ENCODE measurements at regions not wholly inside any gene's neighbourhood (a gene's known extent, or its start where the extent isn't known, plus 50 kb on each side); places are given as distances from the start of the nearest gene placed in this dataset.

DNA sequence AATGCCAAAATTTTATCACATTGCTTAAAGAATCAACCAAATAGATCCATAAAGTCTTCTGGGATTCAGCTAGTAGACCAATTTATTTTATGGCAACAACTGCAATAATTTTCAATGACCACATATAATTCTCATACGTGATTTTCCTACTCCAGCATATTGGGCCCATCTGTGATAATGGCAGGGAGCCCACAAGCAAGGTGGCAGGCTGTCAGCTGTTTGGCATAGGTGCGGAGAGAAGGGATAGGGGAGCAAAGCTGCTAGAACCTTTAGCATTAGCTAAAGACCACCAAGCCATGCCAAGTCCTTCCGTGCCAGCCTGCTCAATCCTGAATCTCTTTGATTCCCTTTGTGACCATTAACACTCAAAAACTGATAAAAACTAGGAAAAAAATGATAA, 721.2 kb downstream of the XPNPEP1 start:
- no CpG with 5 or more reads among the region's 3 CpGs for WGBS (ENCODE audit: insufficient coverage)
- peak in 2 of 6 donors; percentile 75 to 78 for DNase-seq (ENCODE audit: low read depth in 4 of 6, low spot score in 6 of 6)
- Histone ChIP-seq H3K27me3 (ENCODE audit: control insufficient read depth, insufficient read depth, low read length) (no peaks in the 10 kb centered on the region), H3K36me3 (ENCODE audit: control insufficient read depth, insufficient read depth, low read length) (no peaks in the 10 kb centered on the region), H3K27ac (ENCODE audit: low read depth, low read length) (no peak overlapping the region), H3K9me3 (ENCODE audit: control insufficient read depth, insufficient read depth, low read length) (no peaks in the 10 kb centered on the region), H3K4me1 (ENCODE audit: control insufficient read depth, insufficient read depth, low read length) (no peaks in the 10 kb centered on the region), H3K4me3 (ENCODE audit: low read depth, low read length) (no peak overlapping the region)

DNA sequence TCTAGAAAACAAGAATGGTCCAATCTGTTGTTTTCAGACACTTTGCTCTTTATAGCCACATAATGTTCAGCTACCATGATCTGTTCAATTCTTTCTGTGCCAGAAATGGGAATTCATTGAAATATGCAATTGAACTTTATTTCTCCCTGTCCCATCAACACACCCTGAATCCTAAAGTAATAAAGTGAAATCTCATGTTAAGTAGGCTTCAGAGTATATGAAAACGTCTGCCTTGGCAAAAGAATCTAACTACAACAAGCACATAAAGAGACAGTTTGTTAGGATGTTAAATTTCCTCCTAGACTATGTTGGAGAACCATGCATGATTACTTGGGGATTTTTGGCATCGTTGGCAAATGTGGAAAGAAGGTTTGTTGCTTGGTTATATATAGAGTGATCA, 722.7 kb downstream of the XPNPEP1 start:
- Histone ChIP-seq H3K4me3 (ENCODE audit: low read depth, low read length) (no peak overlapping the region), H3K27me3 (ENCODE audit: control insufficient read depth, insufficient read depth, low read length) (no peaks in the 10 kb centered on the region), H3K36me3 (ENCODE audit: control insufficient read depth, insufficient read depth, low read length) (no peaks in the 10 kb centered on the region), H3K27ac (ENCODE audit: low read depth, low read length) (no peak overlapping the region), H3K9me3 (ENCODE audit: control insufficient read depth, insufficient read depth, low read length) (no peaks in the 10 kb centered on the region), H3K4me1 (ENCODE audit: control insufficient read depth, insufficient read depth, low read length) (no peaks in the 10 kb centered on the region)
- no CpG with 5 or more reads among the region's 2 CpGs for WGBS (ENCODE audit: insufficient coverage)
- DNase-seq (ENCODE audit: low read depth in 4 of 6, low spot score in 6 of 6): peak in 2 of 6 donors; percentile 75 to 86

DNA sequence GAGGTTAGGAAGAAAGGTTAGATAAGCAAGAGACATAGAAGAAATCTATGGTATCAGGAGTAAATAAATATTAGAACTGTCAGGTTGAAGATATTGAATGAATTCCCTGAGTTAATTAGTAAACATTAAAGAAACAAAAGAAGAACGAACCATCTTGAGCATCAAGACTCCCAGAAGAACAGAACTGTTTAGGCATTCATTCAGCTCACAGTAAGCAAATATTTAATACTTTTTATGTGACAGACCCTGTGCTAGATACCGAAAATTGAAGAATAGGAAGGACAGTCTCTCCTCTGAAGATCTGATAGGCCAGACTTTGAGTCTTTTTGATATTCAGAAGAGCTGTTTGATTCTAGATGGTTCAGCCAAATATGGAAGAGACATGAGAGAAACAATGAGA, 731.5 kb downstream of the XPNPEP1 start:
- Histone ChIP-seq H3K9me3 (ENCODE audit: control insufficient read depth, insufficient read depth, low read length) (peaks cover 13% of the 10 kb centered on the region), H3K27me3 (ENCODE audit: control insufficient read depth, insufficient read depth, low read length) (no peaks in the 10 kb centered on the region), H3K4me3 (ENCODE audit: low read depth, low read length) (no peak overlapping the region), H3K4me1 (ENCODE audit: control insufficient read depth, insufficient read depth, low read length) (no peaks in the 10 kb centered on the region), H3K36me3 (ENCODE audit: control insufficient read depth, insufficient read depth, low read length) (no peaks in the 10 kb centered on the region), H3K27ac (ENCODE audit: low read depth, low read length) (no peak overlapping the region)
- no peak for DNase-seq (ENCODE audit: low read depth in 4 of 6, low spot score in 6 of 6)
- 83% methylated on average over 1 of the region's 2 CpGs for WGBS (ENCODE audit: insufficient coverage)

DNA sequence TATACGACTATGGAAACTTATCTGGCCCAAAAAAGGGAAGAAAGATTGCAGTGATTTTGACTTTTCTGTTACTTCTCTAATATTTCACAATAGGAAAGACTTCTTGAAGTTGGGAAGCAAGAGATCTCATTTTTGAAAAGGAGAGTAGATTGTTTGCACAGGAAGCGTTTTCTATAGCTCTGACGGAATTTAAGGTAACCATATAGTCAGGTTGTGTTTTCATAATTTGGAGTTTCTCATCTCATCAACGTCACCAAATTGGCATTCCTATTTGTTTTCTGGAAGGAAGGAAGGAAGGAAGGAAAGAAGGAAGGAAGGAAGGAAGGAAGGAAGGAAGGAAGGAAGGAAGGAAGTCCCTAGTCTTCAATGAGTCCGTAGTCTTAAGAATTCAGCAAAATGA, 732.0 kb downstream of the XPNPEP1 start:
- Histone ChIP-seq H3K4me1 (ENCODE audit: control insufficient read depth, insufficient read depth, low read length) (no peaks in the 10 kb centered on the region), H3K4me3 (ENCODE audit: low read depth, low read length) (no peak overlapping the region), H3K27ac (ENCODE audit: low read depth, low read length) (no peak overlapping the region), H3K36me3 (ENCODE audit: control insufficient read depth, insufficient read depth, low read length) (no peaks in the 10 kb centered on the region), H3K9me3 (ENCODE audit: control insufficient read depth, insufficient read depth, low read length) (peaks cover 13% of the 10 kb centered on the region), H3K27me3 (ENCODE audit: control insufficient read depth, insufficient read depth, low read length) (no peaks in the 10 kb centered on the region)
- no CpG with 5 or more reads among the region's 5 CpGs for WGBS (ENCODE audit: insufficient coverage)
- DNase-seq (ENCODE audit: low read depth in 4 of 6, low spot score in 6 of 6): no peak

DNA sequence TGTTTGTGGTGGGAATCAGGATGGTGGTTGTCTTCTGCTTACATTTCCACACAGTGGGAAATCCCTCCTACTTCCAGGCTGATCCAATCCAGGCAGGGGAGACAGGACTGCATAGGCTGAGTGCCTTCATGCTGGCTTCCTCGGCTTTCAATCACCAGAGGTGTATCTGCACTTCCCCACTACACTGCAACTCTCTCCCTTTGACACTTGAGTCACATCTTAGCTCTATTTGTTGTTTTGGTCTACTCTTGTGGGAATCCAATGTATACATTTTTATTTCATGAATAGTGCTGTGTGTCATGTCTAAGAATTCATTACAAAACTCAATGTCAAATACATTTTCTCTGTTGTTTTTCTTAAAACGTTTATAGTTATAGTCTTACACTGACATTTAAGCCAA, 735.6 kb downstream of the XPNPEP1 start:
- Histone ChIP-seq H3K9me3 (ENCODE audit: control insufficient read depth, insufficient read depth, low read length) (peaks cover 18% of the 10 kb centered on the region), H3K4me3 (ENCODE audit: low read depth, low read length) (no peak overlapping the region), H3K4me1 (ENCODE audit: control insufficient read depth, insufficient read depth, low read length) (no peaks in the 10 kb centered on the region), H3K27ac (ENCODE audit: low read depth, low read length) (no peak overlapping the region), H3K27me3 (ENCODE audit: control insufficient read depth, insufficient read depth, low read length) (no peaks in the 10 kb centered on the region), H3K36me3 (ENCODE audit: control insufficient read depth, insufficient read depth, low read length) (no peaks in the 10 kb centered on the region)
- no peak for DNase-seq (ENCODE audit: low read depth in 4 of 6, low spot score in 6 of 6)
- no CpG with 5 or more reads among the region's 2 CpGs for WGBS (ENCODE audit: insufficient coverage)

DNA sequence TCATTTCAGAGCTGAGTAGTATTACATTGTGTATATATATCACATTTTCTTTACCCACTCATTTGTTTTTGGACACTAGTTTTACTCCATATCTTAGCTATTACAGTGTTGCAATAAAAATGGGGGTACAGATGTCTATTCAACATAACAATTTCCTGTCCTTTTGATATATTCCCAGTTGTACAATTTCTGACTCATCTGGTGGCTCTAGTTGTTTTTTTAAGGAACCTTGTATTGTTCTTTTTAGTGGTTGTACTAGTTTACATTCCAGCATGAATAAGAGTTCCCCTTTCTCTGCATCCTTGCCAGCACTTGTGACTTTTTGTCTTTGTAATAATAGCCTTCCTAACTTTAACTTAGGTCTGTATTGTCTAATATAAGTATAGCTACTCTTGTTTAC, 739.9 kb downstream of the XPNPEP1 start:
- H3K4me3 ChIP-seq (ENCODE audit: low read depth, low read length): no peak overlapping the region

DNA sequence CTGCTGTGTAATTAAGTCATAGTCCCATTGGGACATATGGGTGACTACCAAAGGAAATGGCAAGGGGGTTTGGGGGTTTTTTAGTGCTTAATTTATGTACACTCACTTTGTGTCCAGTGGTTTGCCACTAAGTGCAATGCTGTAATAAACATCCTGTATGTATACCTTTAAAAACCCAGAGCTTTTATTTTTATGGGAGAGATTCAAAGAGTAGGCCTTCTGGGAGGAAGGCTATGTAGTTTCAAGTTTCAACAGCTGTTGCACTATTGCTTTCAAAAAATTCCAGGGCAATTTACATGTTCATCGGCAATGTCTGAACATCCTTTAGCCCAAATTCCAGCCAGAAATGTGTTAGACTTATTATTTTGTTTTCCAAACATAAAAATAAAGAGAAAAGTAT, 744.7 kb downstream of the XPNPEP1 start:
- H3K9me3 ChIP-seq (ENCODE audit: control insufficient read depth, insufficient read depth, low read length): no peaks in the 10 kb centered on the region

More for the DNA sequence above, 739.9 kb downstream of the XPNPEP1 start:
- no peaks in the 10 kb centered on the region for H3K36me3 ChIP-seq (ENCODE audit: control insufficient read depth, insufficient read depth, low read length)
- H3K27ac ChIP-seq (ENCODE audit: low read depth, low read length): no peak overlapping the region
- H3K4me1 ChIP-seq (ENCODE audit: control insufficient read depth, insufficient read depth, low read length): no peaks in the 10 kb centered on the region
- no peaks in the 10 kb centered on the region for H3K27me3 ChIP-seq (ENCODE audit: control insufficient read depth, insufficient read depth, low read length)
- DNase-seq (ENCODE audit: low read depth in 4 of 6, low spot score in 6 of 6): no peak
- peaks cover 7% of the 10 kb centered on the region for H3K9me3 ChIP-seq (ENCODE audit: control insufficient read depth, insufficient read depth, low read length)

DNA sequence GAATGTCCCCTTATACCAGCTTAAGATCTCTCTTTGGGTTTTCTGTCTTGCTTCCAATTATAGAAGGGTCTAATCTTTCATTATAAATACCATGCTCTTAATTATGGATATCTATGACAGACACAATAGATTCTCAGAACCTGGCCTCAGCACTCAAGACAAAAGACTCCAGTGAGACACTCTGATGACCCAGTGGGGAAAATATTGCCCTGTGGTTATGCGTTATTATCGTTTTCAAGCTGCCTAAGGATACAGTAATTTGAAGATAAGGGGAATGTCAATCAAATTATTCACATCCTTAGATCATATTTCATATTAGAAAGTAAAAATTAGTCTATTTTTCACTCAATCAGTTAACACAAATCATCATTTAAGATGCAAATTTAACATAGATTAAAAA, 748.8 kb downstream of the XPNPEP1 start:
- H3K27me3 ChIP-seq (ENCODE audit: control insufficient read depth, insufficient read depth, low read length): no peaks in the 10 kb centered on the region
- no peaks in the 10 kb centered on the region for H3K36me3 ChIP-seq (ENCODE audit: control insufficient read depth, insufficient read depth, low read length)
- no peaks in the 10 kb centered on the region for H3K4me1 ChIP-seq (ENCODE audit: control insufficient read depth, insufficient read depth, low read length)
- no peak overlapping the region for H3K4me3 ChIP-seq (ENCODE audit: low read depth, low read length)
- H3K27ac ChIP-seq (ENCODE audit: low read depth, low read length): no peak overlapping the region
- WGBS (ENCODE audit: insufficient coverage): no CpG with 5 or more reads among the region's 2 CpGs
- no peak for DNase-seq (ENCODE audit: low read depth in 4 of 6, low spot score in 6 of 6)
- H3K9me3 ChIP-seq (ENCODE audit: control insufficient read depth, insufficient read depth, low read length): no peaks in the 10 kb centered on the region

More for the DNA sequence above, 744.7 kb downstream of the XPNPEP1 start:
- WGBS (ENCODE audit: insufficient coverage): no CpG with 5 or more reads among the region's 1 CpG
- DNase-seq (ENCODE audit: low read depth in 4 of 6, low spot score in 6 of 6): no peak
- H3K4me1 ChIP-seq (ENCODE audit: control insufficient read depth, insufficient read depth, low read length): no peaks in the 10 kb centered on the region
- H3K4me3 ChIP-seq (ENCODE audit: low read depth, low read length): no peak overlapping the region
- no peaks in the 10 kb centered on the region for H3K27me3 ChIP-seq (ENCODE audit: control insufficient read depth, insufficient read depth, low read length)
- no peaks in the 10 kb centered on the region for H3K36me3 ChIP-seq (ENCODE audit: control insufficient read depth, insufficient read depth, low read length)
- no peak overlapping the region for H3K27ac ChIP-seq (ENCODE audit: low read depth, low read length)

DNA sequence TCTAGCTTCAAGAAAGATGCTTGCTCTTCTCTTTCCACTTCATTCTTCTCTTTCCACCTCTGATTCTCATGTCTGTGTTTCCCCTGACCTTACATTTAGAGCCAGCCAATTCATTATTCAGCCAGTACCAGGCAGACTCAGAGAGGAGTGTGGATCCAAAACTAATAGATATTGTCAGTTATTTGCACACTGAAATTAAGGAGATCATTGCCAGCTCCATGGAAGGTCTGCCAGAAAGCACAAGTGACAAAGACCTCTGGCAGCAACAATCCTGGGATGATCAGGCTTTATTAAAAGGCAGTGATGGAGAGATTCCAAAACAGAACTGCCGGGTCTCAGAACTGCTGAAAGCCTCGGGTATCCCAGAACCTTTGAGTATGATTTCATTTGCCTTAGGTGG, 749.4 kb downstream of the XPNPEP1 start:
- DNase-seq (ENCODE audit: low read depth in 4 of 6, low spot score in 6 of 6): peak in 2 of 6 donors; percentile 26 to 29
- Histone ChIP-seq H3K4me3 (ENCODE audit: low read depth, low read length) (no peak overlapping the region), H3K9me3 (ENCODE audit: control insufficient read depth, insufficient read depth, low read length) (no peaks in the 10 kb centered on the region), H3K4me1 (ENCODE audit: control insufficient read depth, insufficient read depth, low read length) (no peaks in the 10 kb centered on the region), H3K36me3 (ENCODE audit: control insufficient read depth, insufficient read depth, low read length) (no peaks in the 10 kb centered on the region), H3K27me3 (ENCODE audit: control insufficient read depth, insufficient read depth, low read length) (no peaks in the 10 kb centered on the region), H3K27ac (ENCODE audit: low read depth, low read length) (no peak overlapping the region)
- WGBS (ENCODE audit: insufficient coverage): 21% methylated on average over 2 of the region's 2 CpGs

DNA sequence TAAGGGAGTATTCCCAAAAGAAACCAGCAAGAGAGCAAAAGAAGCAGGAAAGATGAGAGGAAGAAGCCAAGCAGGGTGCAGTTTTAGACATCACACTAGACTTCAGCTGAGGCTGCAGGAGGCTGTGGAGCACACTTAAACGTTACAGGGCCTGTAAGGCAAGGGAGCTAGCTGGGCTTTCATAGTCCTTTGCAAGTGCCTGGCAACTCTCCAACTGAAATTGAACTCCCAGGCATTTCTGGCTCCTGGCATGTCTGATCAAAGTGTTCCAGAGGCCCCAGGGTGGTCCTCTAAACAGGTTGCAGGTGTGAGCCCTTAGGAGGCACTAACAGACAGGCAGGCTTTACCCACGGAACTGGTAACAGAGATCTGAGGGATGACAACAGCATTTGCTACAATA, 750.2 kb downstream of the XPNPEP1 start:
- WGBS (ENCODE audit: insufficient coverage): 23% methylated on average over 2 of the region's 2 CpGs
- H3K36me3 ChIP-seq (ENCODE audit: control insufficient read depth, insufficient read depth, low read length): no peaks in the 10 kb centered on the region
- H3K4me1 ChIP-seq (ENCODE audit: control insufficient read depth, insufficient read depth, low read length): no peaks in the 10 kb centered on the region
- DNase-seq (ENCODE audit: low read depth in 4 of 6, low spot score in 6 of 6): peak in 3 of 6 donors; percentile 11 to 63 (median 46)
- H3K27ac ChIP-seq (ENCODE audit: low read depth, low read length): no peak overlapping the region
- H3K9me3 ChIP-seq (ENCODE audit: control insufficient read depth, insufficient read depth, low read length): no peaks in the 10 kb centered on the region
- H3K27me3 ChIP-seq (ENCODE audit: control insufficient read depth, insufficient read depth, low read length): no peaks in the 10 kb centered on the region
- no peak overlapping the region for H3K4me3 ChIP-seq (ENCODE audit: low read depth, low read length)
